H1 (cell line): ENCODE measurements at regions not wholly inside any gene's neighbourhood (a gene's known extent, or its start where the extent isn't known, plus 50 kb on each side); places are given as distances from the start of the nearest gene placed in this dataset.

ENCODE experiments used
- CTCF ChIA-PET: fragments of 300-600 bp; sonication (Branson Sonifier 250); formaldehyde crosslinking; loops from one replicate; lab custom pipeline; 2021; ENCODE audit not compliant: partially characterized antibody; lab: Charles Lee
- POLR2A ChIA-PET: fragments of 300-600 bp; sonication (Branson Sonifier 250); formaldehyde crosslinking; loops from one replicate; lab custom pipeline; 2021; ENCODE audit warnings: inconsistent platforms; ENCODE audit not compliant: partially characterized antibody; lab: Charles Lee
- DNase-seq, 2 experiments: peaks; one replicate each; pipeline versions ENCODE4 v3.0.0 to v3.0.0-alpha.2; 2010 to 2022; ENCODE audit warnings: low spot score in 2 of 2, low read depth in 1 of 2, mixed read lengths in 1 of 2
- FAIRE-seq: peaks from 2 replicates; lab custom pipeline; 2011; peaks lifted over from hg19 to GRCh38; lab: Jason Lieb, UNC
- H2AFZ ChIP-seq: 2 replicates; pipeline ENCODE4 v1.8.1; 2012; ENCODE audit warnings: low read length, inconsistent platforms
- H2AK5ac ChIP-seq: 2 replicates; pipeline ENCODE4 v1.6.1; 2013; ENCODE audit warnings: low read depth, low read length
- H2BK120ac ChIP-seq: replicated peaks from 2 replicates; pipeline ENCODE3; 2013; ENCODE audit warnings: low read depth, low read length, inconsistent platforms
- H2BK12ac ChIP-seq: 2 replicates; pipeline ENCODE4 v1.6.1; 2013; ENCODE audit warnings: low read depth, low read length
- H2BK15ac ChIP-seq: 2 replicates; pipeline ENCODE4 v1.6.1; 2013; ENCODE audit warnings: low read length
- H2BK20ac ChIP-seq: 2 replicates; pipeline ENCODE4 v1.6.1; 2013; ENCODE audit warnings: low read length
- H2BK5ac ChIP-seq: 2 replicates; pipeline ENCODE4 v1.6.1; 2013; ENCODE audit warnings: low read depth, low read length
- H3K14ac ChIP-seq: 2 replicates; pipeline ENCODE4 v1.6.1; 2013; ENCODE audit warnings: inconsistent platforms; ENCODE audit not compliant: insufficient read length
- H3K18ac ChIP-seq: 2 replicates; pipeline ENCODE4 v1.6.1; 2013; ENCODE audit warnings: low read length; ENCODE audit errors: extremely low read depth
- H3K23ac ChIP-seq: 2 replicates; pipeline ENCODE4 v1.6.1; 2013; ENCODE audit warnings: inconsistent platforms; ENCODE audit not compliant: insufficient read length
- H3K23me2 ChIP-seq: 2 replicates; pipeline ENCODE4 v1.6.1; 2013; ENCODE audit warnings: low read depth, low read length
- H3K27ac ChIP-seq: 2 replicates; pipeline ENCODE4 v1.6.1; 2011; ENCODE audit warnings: low read depth, low read length, inconsistent platforms
- H3K27me3 ChIP-seq, 4 experiments: replicated peaks in 1 of 4; 1 replicate in 1 of 4; 2 replicates in 3 of 4; pipeline versions ENCODE4 v1.6.1 to v1.8.1; 2011 to 2013; ENCODE audit warnings: low read length in 3 of 4, mild to moderate bottlenecking in 3 of 4, inconsistent platforms in 2 of 4, mixed read lengths in 2 of 4, moderate library complexity in 1 of 4; ENCODE audit not compliant: control insufficient read depth in 3 of 4, insufficient read depth in 3 of 4; ENCODE audit errors: extremely low read depth in 1 of 4
- H3K36me3 ChIP-seq, 4 experiments: 2 replicates each; pipeline versions ENCODE4 v1.6.1 to v1.8.1; 2011 to 2013; ENCODE audit warnings: mild to moderate bottlenecking in 4 of 4, low read length in 3 of 4, moderate library complexity in 2 of 4, control low read depth in 1 of 4, inconsistent platforms in 1 of 4; ENCODE audit not compliant: insufficient read depth in 4 of 4, control insufficient read depth in 2 of 4
- H3K4ac ChIP-seq: replicated peaks from 2 replicates; pipeline ENCODE3; 2013; ENCODE audit warnings: low read length, low read depth, mixed read lengths, inconsistent platforms; ENCODE audit not compliant: insufficient read length
- H3K4me1 ChIP-seq, 4 experiments: replicated peaks in 1 of 4; 1 replicate in 1 of 4; 2 replicates in 3 of 4; pipeline versions ENCODE4 v1.6.1 to v1.8.1; 2011 to 2013; ENCODE audit warnings: low read length in 3 of 4, inconsistent platforms in 2 of 4, mixed read lengths in 1 of 4; ENCODE audit not compliant: insufficient read depth in 4 of 4, control insufficient read depth in 3 of 4
- H3K4me2 ChIP-seq, 2 experiments: 2 replicates each; pipeline versions ENCODE4 v1.6.1 to v1.8.1; 2011 to 2013; ENCODE audit warnings: low read depth in 2 of 2, low read length in 2 of 2, control low read depth in 1 of 2, inconsistent platforms in 1 of 2, mild to moderate bottlenecking in 1 of 2; ENCODE audit not compliant: insufficient read depth in 1 of 2
- H3K4me3 ChIP-seq, 4 experiments: fragments of 200-600, 300-600 bp in 1 of 4; sonication (generic), shearing (Covaris generic), sonication (Bioruptor Twin) in 1 of 4; 2 replicates each; pipeline versions ENCODE4 v1.5.1 to v1.8.1; 2011 to 2016; ENCODE audit warnings: low read length in 4 of 4, low read depth in 3 of 4, control low read depth in 2 of 4, inconsistent platforms in 2 of 4, mild to moderate bottlenecking in 2 of 4, mixed read lengths in 1 of 4, moderate library complexity in 1 of 4; ENCODE audit not compliant: insufficient read depth in 2 of 4; ENCODE audit errors: extremely low read depth in 1 of 4
- H3K56ac ChIP-seq: replicated peaks from 2 replicates; pipeline ENCODE3; 2013; ENCODE audit warnings: low read depth, mild to moderate bottlenecking, mixed read lengths, low read length, inconsistent platforms; ENCODE audit not compliant: insufficient read length
- H3K79me1 ChIP-seq: 2 replicates; pipeline ENCODE4 v1.6.1; 2013; ENCODE audit warnings: low read depth, low read length, control low read depth
- H3K79me2 ChIP-seq, 2 experiments: 2 replicates each; pipeline versions ENCODE4 v1.6.1 to v1.8.1; 2012 to 2013; ENCODE audit warnings: low read length in 2 of 2, mild to moderate bottlenecking in 2 of 2, inconsistent platforms in 1 of 2; ENCODE audit not compliant: insufficient read depth in 2 of 2, control insufficient read depth in 1 of 2
- H3K9ac ChIP-seq, 4 experiments: replicated peaks in 1 of 4; 1 replicate in 1 of 4; 2 replicates in 3 of 4; pipeline versions ENCODE4 v1.6.1 to v1.8.1; 2011 to 2013; ENCODE audit warnings: low read depth in 3 of 4, low read length in 3 of 4, control low read depth in 2 of 4, mild to moderate bottlenecking in 2 of 4, moderate library complexity in 2 of 4, inconsistent platforms in 1 of 4; ENCODE audit errors: extremely low read depth in 1 of 4
- H3K9me3 ChIP-seq, 2 experiments: 2 replicates each; pipeline versions ENCODE4 v1.6.1 to v1.8.1; 2012 to 2013; ENCODE audit warnings: mild to moderate bottlenecking in 2 of 2, moderate library complexity in 2 of 2, control low read depth in 1 of 2, inconsistent platforms in 1 of 2, low read depth in 1 of 2, low read length in 1 of 2, mixed read lengths in 1 of 2; ENCODE audit not compliant: insufficient read depth in 2 of 2
- H4K20me1 ChIP-seq, 2 experiments: replicated peaks in 1 of 2; 2 replicates each; pipeline versions ENCODE3 to v1.8.1; 2011 to 2013; ENCODE audit warnings: inconsistent platforms in 2 of 2, low read length in 2 of 2, mild to moderate bottlenecking in 1 of 2; ENCODE audit not compliant: insufficient read depth in 2 of 2, control insufficient read depth in 1 of 2
- H4K5ac ChIP-seq: 2 replicates; pipeline ENCODE4 v1.6.1; 2013; ENCODE audit warnings: low read length, low read depth, mixed read lengths, inconsistent platforms; ENCODE audit not compliant: insufficient read length
- H4K8ac ChIP-seq: 2 replicates; pipeline ENCODE4 v1.8.0; 2013; ENCODE audit warnings: mild to moderate bottlenecking, moderate library complexity, low read length, inconsistent platforms; ENCODE audit not compliant: insufficient read depth; ENCODE audit errors: extremely low read depth
- H4K91ac ChIP-seq: replicated peaks from 2 replicates; pipeline ENCODE3; 2013; ENCODE audit warnings: low read length, mixed read lengths, inconsistent platforms; ENCODE audit not compliant: insufficient read length
- ASH2L ChIP-seq: fragments of 200-600, 300-600 bp; sonication (generic); IDR thresholded peaks from one replicate; pipeline ENCODE4 v1.7.1; 2017; ENCODE audit warnings: low read length
- BCL11A ChIP-seq, 2 experiments: IDR thresholded peaks; one replicate each; pipeline ENCODE4 v1.6.1; 2011; ENCODE audit warnings: low read depth in 2 of 2, low read length in 2 of 2, mild to moderate bottlenecking in 2 of 2
- KDM1A ChIP-seq: fragments of 200-600, 300-600 bp; sonication (generic); IDR thresholded peaks from 2 replicates; pipeline ENCODE4 v1.7.1; 2016; ENCODE audit warnings: mild to moderate bottlenecking, low read length, borderline replicate concordance
- POLR2A ChIP-seq, 2 experiments: IDR thresholded peaks; 1 replicate in 1 of 2; 2 replicates in 1 of 2; pipeline ENCODE4 v1.6.1; 2011; ENCODE audit warnings: low read depth in 2 of 2, low read length in 2 of 2, mild to moderate bottlenecking in 2 of 2; ENCODE audit errors: control extremely low read depth in 1 of 2
- RXRA ChIP-seq: IDR thresholded peaks from 2 replicates; pipeline ENCODE4 v1.6.1; 2011; ENCODE audit warnings: low read depth, mild to moderate bottlenecking, low read length, moderate library complexity; ENCODE audit not compliant: insufficient read depth
- SIRT6 ChIP-seq: IDR thresholded peaks from one replicate; pipeline ENCODE4 v1.7.1; 2012; ENCODE audit warnings: low read length, inconsistent platforms
- SUZ12 ChIP-seq: fragments of 200-600 bp; sonication (generic); IDR thresholded peaks from 2 replicates; pipeline ENCODE4 v1.6.1; 2012; ENCODE audit warnings: mild to moderate bottlenecking, inconsistent platforms, low read length, moderate library complexity, mixed read lengths
- WGBS, 2 experiments: shearing (Covaris generic) in 1 of 2; methylation state at CpG; one replicate each; pipeline versions ENCODE4 v1.1.6 to v1.1.7; 2013 to 2015; ENCODE audit warnings: low lambda C conversion rate in 2 of 2, mixed read lengths in 2 of 2, inconsistent platforms in 1 of 2, low coverage in 1 of 2, missing lambda C conversion rate in 1 of 2; ENCODE audit not compliant: insufficient replicate concordance in 2 of 2, insufficient coverage in 1 of 2, insufficient read length in 1 of 2; ENCODE audit errors: extremely low coverage in 1 of 2, missing lambda C conversion rate in 1 of 2; 5-methylcytosine and 5-hydroxymethylcytosine counted together
- TF ChIP-seq, protein P1 (sequence below): IDR thresholded peaks from 2 replicates; pipeline ENCODE4 v1.6.1; 2011; ENCODE audit warnings: low read depth, mild to moderate bottlenecking, low read length; ENCODE audit not compliant: insufficient read depth

DNA sequence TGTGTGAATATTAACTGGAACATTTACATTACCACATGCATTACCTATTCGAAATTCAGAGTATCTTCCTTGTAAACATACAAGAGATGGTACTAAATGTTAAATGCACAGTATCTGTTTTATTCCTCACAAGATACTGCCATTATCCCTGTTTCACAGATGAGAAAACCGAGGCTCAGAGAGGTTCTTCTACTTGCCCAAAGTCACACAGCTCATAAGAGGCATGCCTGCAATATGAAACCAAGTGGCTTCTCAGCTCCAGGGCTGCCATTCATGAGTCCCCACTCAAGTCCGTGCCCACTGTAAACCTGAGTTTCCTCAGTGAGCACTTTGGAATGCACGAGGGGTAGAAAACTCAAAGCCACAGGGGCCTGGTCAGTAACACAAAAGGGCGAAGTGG lies 55.0 kb upstream of the FABP6 start:
- Histone ChIP-seq H3K56ac (no peak overlapping the region), H3K4ac (no peak overlapping the region), H3K23me2 (no peaks in the 10 kb centered on the region), H3K14ac (no peak overlapping the region), H4K20me1 (no peaks in the 10 kb centered on the region), H2BK120ac (no peak overlapping the region), H3K9ac (no peak overlapping the region), H2BK20ac (peak overlapping the region; percentile 34; the same call in 1 of the 2 replicates), H3K36me3 (no peaks in the 10 kb centered on the region), H2BK12ac (0 out of 2 replicates have a peak overlapping the region, but pooled peaks have one; percentile 7), H3K23ac (no peak overlapping the region), H3K4me3 (no peak overlapping the region), H3K9me3 (no peaks in the 10 kb centered on the region), H3K79me1 (no peaks in the 10 kb centered on the region), H4K5ac (no peak overlapping the region), H2AFZ (no peak overlapping the region), H3K79me2 (no peaks in the 10 kb centered on the region), H3K27me3 (no peaks in the 10 kb centered on the region), H2BK5ac (no peak overlapping the region), H4K8ac (no peak overlapping the region), H3K27ac (no peak overlapping the region), H3K4me2 (no peak overlapping the region), H3K4me1 (peaks cover 6 to 15% (median 7%) of the 10 kb centered on the region in 4 experiments), H3K18ac (no peak overlapping the region), H2AK5ac (no peak overlapping the region; the same call in 1 of the 2 replicates), H2BK15ac (0 out of 2 replicates have a peak overlapping the region, but pooled peaks have one; percentile 93), H4K91ac (no peak overlapping the region)
- 87% methylated on average over 5 of the region's 5 CpGs; no CpG with 5 or more reads in 1 of the 2 experiments for WGBS, 2 experiments
- FAIRE-seq (no peak), DNase-seq (no peak)
- ChIA-PET CTCF (interaction anchor here (0.6 to 3.8 kb wide), 2 partner anchors 9 to 24 kb away, joined by 3 to 20 read pairs; no protein-coding TSS in a partner anchor), POLR2A (interaction anchor here (1.7 to 5.7 kb wide), 3 partner anchors 8 to 23 kb away, joined by 4 to 50 read pairs (median 33); no protein-coding TSS in a partner anchor)
- TF ChIP-seq ASH2L (no peak), BCL11A (IDR thresholded peaks at IDR 0.05; ENCODE audit: low read depth in 2 of 2, low read length in 2 of 2) (no peak), KDM1A (peak; percentile 64; the same call in 1 of the 2 replicates), RXRA (no peak), SUZ12 (no peak), POLR2A (IDR thresholded peaks at IDR 0.05; ENCODE audit: control extremely low read depth in 1 of 2, low read depth in 2 of 2, low read length in 2 of 2) (no peak), SIRT6 (no peak)
- TF ChIP-seq, protein P1, sequence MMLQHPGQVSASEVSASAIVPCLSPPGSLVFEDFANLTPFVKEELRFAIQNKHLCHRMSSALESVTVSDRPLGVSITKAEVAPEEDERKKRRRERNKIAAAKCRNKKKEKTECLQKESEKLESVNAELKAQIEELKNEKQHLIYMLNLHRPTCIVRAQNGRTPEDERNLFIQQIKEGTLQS = no peak
